ENCODE measurements at regions not wholly inside any gene's neighbourhood (a gene's known extent, or its start where the extent isn't known, plus 50 kb on each side); places are given as distances from the start of the nearest gene placed in this dataset.

GRCh38 chr11:115691030-115691429 is 186.8 kb upstream of the CADM1 start:
- Mint-ChIP-seq H3K27me3 (ENCODE audit: unreplicated experiment) (peaks cover 71% of the 10 kb centered on the region), H3K4me1 (ENCODE audit: unreplicated experiment) (no peaks in the 10 kb centered on the region), H3K36me3 (ENCODE audit: unreplicated experiment) (no peaks in the 10 kb centered on the region), H3K9me3 (ENCODE audit: unreplicated experiment) (no peaks in the 10 kb centered on the region), H3K4me3 (ENCODE audit: unreplicated experiment) (no peak overlapping the region), H3K27ac (ENCODE audit: unreplicated experiment) (no peak overlapping the region)
- no peak for DNase-seq (ENCODE audit: extremely low spot score, unreplicated experiment)
- TF ChIP-seq CTCF (IDR thresholded peaks at IDR 0.05), result no peak

- H3K36me3 Mint-ChIP-seq (ENCODE audit: unreplicated experiment), result no peaks in the 10 kb centered on the region
- H3K27me3 Mint-ChIP-seq (ENCODE audit: unreplicated experiment), result peaks cover 59% of the 10 kb centered on the region
- DNase-seq (ENCODE audit: extremely low spot score, unreplicated experiment), result no peak
- no peak overlapping the region for H3K27ac Mint-ChIP-seq (ENCODE audit: unreplicated experiment)
- no peak overlapping the region for H3K4me3 Mint-ChIP-seq (ENCODE audit: unreplicated experiment)
- H3K9me3 Mint-ChIP-seq (ENCODE audit: unreplicated experiment), result no peaks in the 10 kb centered on the region
- TF ChIP-seq CTCF (IDR thresholded peaks at IDR 0.05), result no peak
- peaks cover 1% of the 10 kb centered on the region for H3K4me1 Mint-ChIP-seq (ENCODE audit: unreplicated experiment)
Observed at GRCh38 chr11:115687934-115688333, 183.7 kb upstream of the CADM1 start.

GRCh38 chr11:115684699-115685098 is 180.5 kb upstream of the CADM1 start:
- Mint-ChIP-seq H3K27me3 (ENCODE audit: unreplicated experiment) (peaks cover 38% of the 10 kb centered on the region), H3K9me3 (ENCODE audit: unreplicated experiment) (no peaks in the 10 kb centered on the region), H3K4me1 (ENCODE audit: unreplicated experiment) (peaks cover 2% of the 10 kb centered on the region), H3K4me3 (ENCODE audit: unreplicated experiment) (no peak overlapping the region), H3K36me3 (ENCODE audit: unreplicated experiment) (no peaks in the 10 kb centered on the region), H3K27ac (ENCODE audit: unreplicated experiment) (no peak overlapping the region)
- DNase-seq (ENCODE audit: extremely low spot score, unreplicated experiment), result no peak
- TF ChIP-seq CTCF (IDR thresholded peaks at IDR 0.05), result no peak

GRCh38 chr11:115684135-115684534 is 179.9 kb upstream of the CADM1 start:
- no peaks in the 10 kb centered on the region for H3K36me3 Mint-ChIP-seq (ENCODE audit: unreplicated experiment)
- no peak for DNase-seq (ENCODE audit: extremely low spot score, unreplicated experiment)
- H3K27me3 Mint-ChIP-seq (ENCODE audit: unreplicated experiment), result peaks cover 33% of the 10 kb centered on the region
- no peak overlapping the region for H3K27ac Mint-ChIP-seq (ENCODE audit: unreplicated experiment)
- peaks cover 2% of the 10 kb centered on the region for H3K4me1 Mint-ChIP-seq (ENCODE audit: unreplicated experiment)
- no peak for TF ChIP-seq CTCF (IDR thresholded peaks at IDR 0.05)
- no peaks in the 10 kb centered on the region for H3K9me3 Mint-ChIP-seq (ENCODE audit: unreplicated experiment)
- no peak overlapping the region for H3K4me3 Mint-ChIP-seq (ENCODE audit: unreplicated experiment)

GRCh38 chr11:115682888-115683287 is 178.7 kb upstream of the CADM1 start:
- DNase-seq (ENCODE audit: extremely low spot score, unreplicated experiment), result no peak
- Mint-ChIP-seq H3K27ac (ENCODE audit: unreplicated experiment) (no peak overlapping the region), H3K4me1 (ENCODE audit: unreplicated experiment) (peaks cover 2% of the 10 kb centered on the region), H3K36me3 (ENCODE audit: unreplicated experiment) (no peaks in the 10 kb centered on the region), H3K4me3 (ENCODE audit: unreplicated experiment) (no peak overlapping the region), H3K27me3 (ENCODE audit: unreplicated experiment) (peaks cover 25% of the 10 kb centered on the region), H3K9me3 (ENCODE audit: unreplicated experiment) (no peaks in the 10 kb centered on the region)
- TF ChIP-seq CTCF (IDR thresholded peaks at IDR 0.05), result no peak
